SJSA1 (cell line): ENCODE measurements at regions not wholly inside any gene's neighbourhood (a gene's known extent, or its start where the extent isn't known, plus 50 kb on each side); places are given as distances from the start of the nearest gene placed in this dataset.

Experiments
- DNase-seq, 2 experiments: peaks; one replicate each; pipeline ENCODE4 v3.0.0-alpha.2; 2015 to 2020; ENCODE audit warnings: low spot score in 2 of 2, low read depth in 1 of 2
- H3K27ac ChIP-seq: fragments of 250-450 bp; sonication (Bioruptor Pico); 2 replicates; pipeline ENCODE4 v1.5.1; 2020; ENCODE audit warnings: mild to moderate bottlenecking, moderate library complexity
- H3K27me3 ChIP-seq: fragments of 250-450 bp; sonication (Bioruptor Pico); replicated peaks from 2 replicates; pipeline ENCODE4 v1.5.1; 2020; ENCODE audit warnings: mild to moderate bottlenecking, moderate library complexity
- H3K36me3 ChIP-seq: fragments of 250-450 bp; sonication (Bioruptor Pico); 2 replicates; pipeline ENCODE4 v1.5.1; 2020; ENCODE audit warnings: mild to moderate bottlenecking
- H3K4me1 ChIP-seq: fragments of 250-450 bp; sonication (Bioruptor Pico); replicated peaks from 2 replicates; pipeline ENCODE4 v1.6.1; 2021; ENCODE audit warnings: mild to moderate bottlenecking
- H3K4me3 ChIP-seq: fragments of 250-450 bp; sonication (Bioruptor Pico); 2 replicates; pipeline ENCODE4 v1.5.1; 2020; ENCODE audit warnings: mild to moderate bottlenecking
- H3K9me3 ChIP-seq: fragments of 250-450 bp; sonication (Bioruptor Pico); replicated peaks from 2 replicates; pipeline ENCODE4 v1.5.1; 2020; ENCODE audit warnings: mild to moderate bottlenecking

DNA sequence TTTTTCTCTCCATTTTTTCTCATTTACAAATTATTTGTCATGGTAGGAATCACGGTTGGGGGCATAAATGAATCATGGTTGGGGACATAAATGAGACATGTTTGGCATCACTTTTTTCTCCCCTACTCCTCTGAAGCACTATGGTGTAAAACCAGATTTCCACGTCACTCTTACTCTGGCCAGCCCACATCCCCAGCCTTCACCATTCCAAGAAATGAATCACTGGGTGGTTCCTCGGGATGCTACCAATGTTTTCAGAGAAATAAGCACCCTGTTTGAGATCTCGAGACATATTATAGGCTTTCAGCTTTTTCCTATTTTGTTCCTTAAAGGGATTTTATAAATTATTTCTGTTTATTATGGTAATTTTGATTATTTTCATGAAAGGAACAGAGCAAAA is 155.0 kb upstream of the SLC8A1 start:
- Histone ChIP-seq H3K9me3 (no peaks in the 10 kb centered on the region), H3K27me3 (no peaks in the 10 kb centered on the region; the same call in 1 of the 2 replicates), H3K4me3 (no peak overlapping the region), H3K36me3 (no peaks in the 10 kb centered on the region), H3K4me1 (no peaks in the 10 kb centered on the region), H3K27ac (no peak overlapping the region)
- no peak for DNase-seq

DNA sequence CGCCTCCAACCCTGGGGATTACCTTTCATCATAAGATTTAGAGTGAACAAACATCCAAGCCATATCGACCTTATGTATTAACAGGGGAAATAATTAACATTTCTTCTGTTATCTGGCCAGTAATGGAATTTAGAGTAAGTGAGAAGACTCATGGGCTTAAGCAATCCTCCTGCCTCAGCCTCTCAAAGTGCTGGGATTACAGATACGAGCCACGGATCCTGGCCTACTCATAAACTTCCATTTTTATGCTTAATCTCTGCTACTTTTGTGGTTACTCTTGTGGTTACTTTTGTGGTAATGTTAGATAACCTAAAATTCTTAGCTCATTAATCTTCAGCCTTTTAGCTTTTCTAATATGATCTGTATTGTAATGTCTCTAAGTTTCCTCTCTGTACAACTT is 159.3 kb upstream of the SLC8A1 start:
- Histone ChIP-seq H3K4me3 (no peak overlapping the region), H3K9me3 (no peaks in the 10 kb centered on the region), H3K27me3 (no peaks in the 10 kb centered on the region; the same call in 1 of the 2 replicates), H3K27ac (no peak overlapping the region), H3K4me1 (no peaks in the 10 kb centered on the region), H3K36me3 (no peaks in the 10 kb centered on the region)
- no peak for DNase-seq

DNA sequence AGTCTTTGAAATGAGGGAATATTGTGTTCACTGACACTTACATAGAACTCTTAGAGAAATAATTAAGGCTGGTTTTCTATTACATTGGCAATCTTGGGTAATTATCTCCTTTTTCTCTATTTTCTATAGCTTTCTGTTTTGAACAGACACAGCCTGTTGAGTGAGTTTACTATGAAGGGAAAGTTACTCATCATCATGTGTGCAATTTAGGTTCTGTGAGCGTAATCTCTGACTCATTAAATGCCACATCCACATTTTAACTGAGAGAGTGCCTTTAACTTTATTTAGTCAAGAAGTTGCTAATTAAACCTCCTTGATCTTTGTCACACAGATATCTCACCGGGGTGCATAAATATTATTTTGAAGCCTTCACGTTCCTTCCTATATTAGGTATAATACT is 174.0 kb upstream of the SLC8A1 start:
- H3K27me3 ChIP-seq, result no peaks in the 10 kb centered on the region; the same call in 1 of the 2 replicates
- H3K4me3 ChIP-seq, result no peak overlapping the region
- no peak for DNase-seq
- H3K27ac ChIP-seq, result no peak overlapping the region
- H3K36me3 ChIP-seq, result no peaks in the 10 kb centered on the region
- no peaks in the 10 kb centered on the region for H3K4me1 ChIP-seq
- no peaks in the 10 kb centered on the region for H3K9me3 ChIP-seq

DNA sequence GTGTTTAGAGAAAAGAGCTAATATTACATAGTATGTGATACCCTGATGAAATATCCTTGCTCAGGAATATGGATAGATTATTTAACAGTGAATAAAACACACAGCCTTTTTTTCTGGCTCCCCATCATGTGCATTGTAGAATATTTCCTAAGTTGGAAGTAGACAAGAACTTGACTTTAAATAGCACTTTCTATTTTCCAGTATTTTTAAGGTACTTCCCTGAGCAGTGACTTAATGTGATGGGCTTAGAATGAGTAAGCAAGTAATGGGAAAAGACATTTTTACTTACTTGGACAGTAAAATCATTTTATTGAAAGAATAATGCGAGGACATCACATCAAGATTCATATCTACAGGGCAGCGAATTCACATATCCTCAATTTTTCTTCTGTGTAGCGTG is 176.7 kb upstream of the SLC8A1 start:
- no peak overlapping the region for H3K4me3 ChIP-seq
- no peak for DNase-seq
- H3K27ac ChIP-seq, result no peak overlapping the region
- H3K9me3 ChIP-seq, result no peaks in the 10 kb centered on the region
- no peaks in the 10 kb centered on the region for H3K36me3 ChIP-seq
- H3K4me1 ChIP-seq, result no peaks in the 10 kb centered on the region
- no peaks in the 10 kb centered on the region; the same call in 1 of the 2 replicates for H3K27me3 ChIP-seq

DNA sequence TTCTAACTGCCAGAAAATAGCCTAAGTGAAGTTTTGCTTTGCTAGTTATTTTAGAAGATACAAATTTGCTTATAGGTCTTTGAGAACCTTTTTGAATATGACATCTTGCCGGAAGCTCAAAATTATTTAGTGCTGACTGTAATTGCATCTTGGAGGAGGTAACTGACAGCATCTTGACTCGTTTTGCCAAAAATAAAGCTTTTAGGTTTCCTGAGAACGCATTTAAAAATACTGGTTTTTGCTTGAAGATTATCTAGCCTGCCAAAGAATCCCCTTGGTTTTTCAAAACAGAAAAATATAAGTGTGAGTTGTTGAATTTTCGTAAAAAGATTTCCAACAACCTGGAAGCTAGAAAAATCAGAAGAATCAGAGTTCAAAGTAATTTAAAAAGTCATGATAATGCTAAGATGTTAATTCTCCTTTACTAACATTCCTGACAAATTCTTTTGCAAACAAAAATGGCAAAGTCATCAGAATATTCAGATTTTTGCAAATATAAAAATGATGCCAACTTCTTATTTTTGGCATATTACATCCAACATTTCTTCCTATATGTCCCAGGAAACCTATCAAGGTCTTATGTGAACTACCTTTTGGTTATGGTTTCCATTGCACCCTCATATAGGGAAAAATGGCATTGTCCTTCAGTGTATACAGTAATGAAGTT is 178.0 kb upstream of the SLC8A1 start:
- H3K27ac ChIP-seq, result no peak overlapping the region
- no peak for DNase-seq
- no peaks in the 10 kb centered on the region for H3K36me3 ChIP-seq
- no peaks in the 10 kb centered on the region for H3K4me1 ChIP-seq
- H3K9me3 ChIP-seq, result no peaks in the 10 kb centered on the region
- H3K27me3 ChIP-seq, result peaks cover 3% of the 10 kb centered on the region
- no peak overlapping the region for H3K4me3 ChIP-seq

DNA sequence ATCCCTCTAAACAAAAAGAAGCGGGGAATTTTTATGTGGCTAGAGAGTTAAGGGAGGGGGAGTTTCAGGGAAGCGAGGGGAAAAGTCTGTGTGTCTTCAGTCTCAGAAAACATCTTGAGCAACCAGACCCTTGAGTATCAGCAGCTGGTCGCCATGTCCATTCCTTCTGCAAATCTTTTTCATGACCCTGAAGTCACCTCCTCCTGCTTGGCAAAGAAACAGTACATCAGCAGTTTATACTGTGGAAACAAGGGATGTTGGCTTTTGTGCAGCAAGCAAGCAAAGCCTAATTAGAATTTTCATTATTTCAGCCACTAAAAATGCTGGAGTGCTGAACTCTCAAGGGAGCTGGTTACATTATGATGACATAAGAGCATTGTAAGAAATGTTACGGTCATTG is 187.4 kb upstream of the SLC8A1 start:
- no peak overlapping the region for H3K27ac ChIP-seq
- no peaks in the 10 kb centered on the region for H3K4me1 ChIP-seq
- H3K9me3 ChIP-seq, result no peaks in the 10 kb centered on the region
- H3K4me3 ChIP-seq, result no peak overlapping the region
- no peak for DNase-seq
- H3K36me3 ChIP-seq, result no peaks in the 10 kb centered on the region
- peaks cover 6% of the 10 kb centered on the region; the same call in 1 of the 2 replicates for H3K27me3 ChIP-seq

DNA sequence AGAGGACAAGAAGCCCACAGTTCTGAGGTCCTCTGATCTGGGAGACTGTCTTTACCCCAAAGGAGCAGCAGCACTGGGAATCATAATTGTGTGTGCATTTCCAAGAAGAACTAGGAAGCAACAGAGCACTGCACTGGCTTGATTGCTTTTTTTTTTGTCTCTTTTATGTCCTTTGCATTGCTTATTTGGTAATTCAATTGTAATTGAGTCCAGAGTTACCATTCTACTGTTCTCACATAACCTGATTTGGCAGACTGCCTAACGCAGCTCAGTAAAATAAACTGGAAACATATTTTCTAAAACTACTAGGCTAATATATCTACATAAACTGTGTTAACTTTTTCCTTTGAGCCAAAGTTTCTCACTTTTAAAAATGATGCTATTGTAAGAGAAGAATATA is 190.3 kb upstream of the SLC8A1 start:
- DNase-seq, result no peak
- H3K9me3 ChIP-seq, result no peaks in the 10 kb centered on the region
- no peak overlapping the region for H3K27ac ChIP-seq
- H3K27me3 ChIP-seq, result 0 out of 2 replicates have a peak, but pooled peaks cover 5% of the 10 kb centered on the region
- no peaks in the 10 kb centered on the region for H3K36me3 ChIP-seq
- no peaks in the 10 kb centered on the region for H3K4me1 ChIP-seq
- H3K4me3 ChIP-seq, result no peak overlapping the region

DNA sequence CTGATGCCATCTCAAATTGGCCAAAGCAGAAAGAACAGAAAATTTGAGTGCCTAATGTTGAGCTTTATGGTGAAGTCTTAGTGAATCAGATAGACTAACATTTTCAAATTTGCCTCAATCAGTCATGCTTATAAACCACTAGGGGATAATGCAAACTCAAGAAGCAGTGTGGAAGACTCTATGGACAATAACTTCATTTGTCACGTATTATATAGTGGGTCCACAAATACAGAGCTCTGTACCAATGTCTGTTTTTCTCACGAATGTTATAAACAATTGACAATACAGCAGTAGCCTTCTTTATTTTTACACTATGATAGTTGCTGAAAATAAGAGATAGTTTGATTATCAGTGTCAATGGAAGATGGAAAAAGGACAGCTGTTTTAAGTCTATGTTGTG is 190.8 kb upstream of the SLC8A1 start:
- no peak for DNase-seq
- H3K27ac ChIP-seq, result no peak overlapping the region
- H3K9me3 ChIP-seq, result no peaks in the 10 kb centered on the region
- H3K4me1 ChIP-seq, result no peaks in the 10 kb centered on the region
- H3K4me3 ChIP-seq, result no peak overlapping the region
- 0 out of 2 replicates have a peak, but pooled peaks cover 5% of the 10 kb centered on the region for H3K27me3 ChIP-seq
- no peaks in the 10 kb centered on the region for H3K36me3 ChIP-seq

DNA sequence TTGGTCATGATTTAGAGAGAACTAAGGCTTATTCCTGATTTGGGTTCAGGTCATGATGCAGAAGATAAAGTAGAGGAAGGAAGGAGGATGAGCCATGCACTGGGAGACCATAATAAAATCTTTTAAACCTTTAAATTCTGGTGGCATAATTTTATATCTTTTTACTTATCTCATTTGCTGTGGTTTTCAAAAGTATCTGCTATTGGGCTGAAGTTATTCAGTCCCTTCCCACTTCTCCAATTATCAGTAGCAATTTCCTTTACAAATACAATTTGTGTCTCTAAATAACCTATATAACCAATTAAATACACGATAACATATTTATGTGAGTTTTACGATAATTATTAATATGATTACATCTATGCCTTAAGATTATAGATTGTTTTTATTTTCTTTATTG is 194.8 kb upstream of the SLC8A1 start:
- no peak for DNase-seq
- no peaks in the 10 kb centered on the region for H3K36me3 ChIP-seq
- no peaks in the 10 kb centered on the region for H3K9me3 ChIP-seq
- H3K4me3 ChIP-seq, result no peak overlapping the region
- H3K27ac ChIP-seq, result no peak overlapping the region
- 0 out of 2 replicates have a peak, but pooled peaks cover 8% of the 10 kb centered on the region for H3K27me3 ChIP-seq
- H3K4me1 ChIP-seq, result no peaks in the 10 kb centered on the region

DNA sequence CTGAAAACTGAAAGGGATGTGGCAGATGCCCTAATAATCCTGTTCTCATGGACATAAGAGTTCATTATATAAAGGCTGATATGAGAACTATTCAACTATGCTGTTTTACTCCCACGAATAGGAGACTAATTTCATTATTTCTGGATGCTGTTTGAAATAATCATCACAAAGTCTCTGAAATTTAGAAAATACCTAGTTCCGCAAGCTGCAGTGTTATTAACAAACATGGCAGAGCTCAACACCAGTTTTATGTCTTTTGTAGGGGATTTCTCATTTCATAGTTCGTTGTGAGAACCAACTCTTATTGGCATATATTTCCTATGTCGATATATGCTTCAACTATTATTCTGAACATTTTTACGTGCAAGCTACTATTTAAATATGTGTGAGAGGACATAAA is 200.3 kb upstream of the SLC8A1 start:
- H3K27ac ChIP-seq, result no peak overlapping the region
- H3K27me3 ChIP-seq, result 0 out of 2 replicates have a peak, but pooled peaks cover 3% of the 10 kb centered on the region
- no peaks in the 10 kb centered on the region for H3K4me1 ChIP-seq
- H3K9me3 ChIP-seq, result no peaks in the 10 kb centered on the region
- H3K36me3 ChIP-seq, result no peaks in the 10 kb centered on the region
- no peak for DNase-seq
- H3K4me3 ChIP-seq, result no peak overlapping the region

DNA sequence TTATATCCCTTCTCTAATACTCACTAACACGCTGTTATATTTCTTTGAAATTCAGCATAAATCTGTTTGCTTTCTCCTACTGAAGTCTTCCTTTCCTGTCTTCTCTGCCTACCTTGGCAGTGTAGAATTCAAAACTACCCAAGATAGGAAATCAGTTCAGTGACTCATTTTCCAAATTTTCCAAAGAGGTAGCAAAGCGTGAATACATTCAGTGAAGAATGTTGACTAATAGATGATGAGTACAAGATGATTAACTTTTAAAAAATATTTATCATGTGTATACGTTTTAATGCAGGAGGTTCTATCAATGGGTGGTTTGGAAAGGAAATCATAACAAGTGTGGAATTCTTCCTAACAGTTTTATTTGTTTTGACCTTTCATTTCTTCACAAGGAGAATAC is 201.9 kb upstream of the SLC8A1 start:
- Histone ChIP-seq H3K9me3 (no peaks in the 10 kb centered on the region), H3K27ac (no peak overlapping the region), H3K4me1 (no peaks in the 10 kb centered on the region), H3K4me3 (no peak overlapping the region), H3K36me3 (no peaks in the 10 kb centered on the region), H3K27me3 (0 out of 2 replicates have a peak, but pooled peaks cover 3% of the 10 kb centered on the region)
- DNase-seq, result no peak

DNA sequence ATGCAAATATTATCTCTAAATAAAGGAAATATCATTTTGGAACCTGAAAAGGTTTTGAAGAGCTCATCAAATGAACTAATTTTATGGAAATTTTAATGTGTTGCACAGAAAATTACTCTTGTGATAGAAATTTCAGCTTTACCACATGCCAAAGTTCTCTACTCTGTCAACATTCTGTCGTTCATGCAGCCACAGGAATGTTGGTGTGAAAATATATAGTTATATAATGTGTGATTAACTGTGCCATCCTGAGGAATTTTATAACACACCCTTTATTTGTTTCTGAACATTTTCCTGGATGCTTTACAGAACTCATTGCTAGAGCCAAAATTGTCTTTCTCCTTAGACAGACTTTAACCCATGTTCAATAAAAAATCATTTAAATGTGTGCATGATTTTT is 202.5 kb upstream of the SLC8A1 start:
- H3K36me3 ChIP-seq, result no peaks in the 10 kb centered on the region
- no peak overlapping the region for H3K4me3 ChIP-seq
- no peak overlapping the region for H3K27ac ChIP-seq
- H3K27me3 ChIP-seq, result 0 out of 2 replicates have a peak, but pooled peaks cover 3% of the 10 kb centered on the region
- no peaks in the 10 kb centered on the region for H3K4me1 ChIP-seq
- DNase-seq, result no peak
- H3K9me3 ChIP-seq, result no peaks in the 10 kb centered on the region

DNA sequence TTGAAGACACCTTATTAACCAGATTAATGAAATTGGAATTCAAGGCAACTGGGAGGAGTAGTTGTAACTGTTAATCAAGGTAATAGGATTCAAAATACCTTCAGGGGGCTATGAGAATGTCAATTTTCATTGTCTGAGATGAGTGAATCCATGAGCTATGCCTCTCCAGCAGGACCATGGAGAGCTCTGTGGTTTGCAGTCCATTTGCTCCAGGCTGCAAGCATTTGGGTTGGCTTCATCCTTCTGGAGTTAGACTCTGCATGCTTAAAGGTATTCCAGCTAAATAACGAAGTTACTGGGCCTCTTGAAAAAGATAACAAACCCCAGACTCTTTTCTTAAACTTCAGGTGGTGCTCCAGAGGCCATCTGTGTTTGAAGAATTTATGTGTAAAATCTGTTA is 207.1 kb upstream of the SLC8A1 start:
- DNase-seq, result no peak
- Histone ChIP-seq H3K9me3 (no peaks in the 10 kb centered on the region), H3K27ac (no peak overlapping the region), H3K4me1 (no peaks in the 10 kb centered on the region), H3K27me3 (no peaks in the 10 kb centered on the region; the same call in 1 of the 2 replicates), H3K36me3 (no peaks in the 10 kb centered on the region), H3K4me3 (no peak overlapping the region)

DNA sequence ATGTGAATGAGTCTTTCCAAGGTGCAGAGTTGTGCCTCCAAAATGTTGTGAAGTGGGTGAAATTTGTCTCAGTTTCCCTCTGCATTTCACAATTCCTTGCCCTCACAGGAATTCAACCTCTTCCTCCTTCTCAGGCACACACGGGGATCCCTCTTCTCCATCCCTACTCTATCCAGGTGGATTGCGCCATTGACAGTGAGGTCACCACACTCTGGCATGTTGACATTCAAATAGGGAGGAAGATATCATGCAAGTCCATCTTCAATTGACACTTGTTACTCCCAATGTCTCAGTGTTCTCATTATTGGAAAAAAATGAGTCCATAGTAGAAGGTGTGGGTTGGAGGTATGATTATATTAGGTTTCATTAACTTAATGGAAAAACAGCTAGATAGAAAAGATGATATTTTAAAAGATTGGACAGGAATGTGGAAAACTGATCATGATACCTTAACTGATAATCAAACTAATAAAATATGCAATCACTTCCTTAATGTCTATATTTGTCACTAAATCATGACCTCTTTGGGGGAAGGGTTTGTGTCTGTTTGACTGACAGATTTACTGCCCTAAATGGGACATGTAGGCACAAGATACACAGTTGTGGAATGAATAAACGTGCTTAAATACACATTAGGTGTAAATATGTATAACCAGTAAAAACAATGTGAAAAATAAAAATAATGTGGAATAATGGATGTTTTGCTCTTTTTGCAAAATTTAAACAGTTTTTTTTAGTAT is 213.8 kb upstream of the SLC8A1 start:
- DNase-seq, result no peak
- no peak overlapping the region for H3K4me3 ChIP-seq
- no peaks in the 10 kb centered on the region; the same call in none of the 2 replicates for H3K27me3 ChIP-seq
- no peak overlapping the region for H3K27ac ChIP-seq
- no peaks in the 10 kb centered on the region for H3K9me3 ChIP-seq
- H3K36me3 ChIP-seq, result no peaks in the 10 kb centered on the region
- H3K4me1 ChIP-seq, result no peaks in the 10 kb centered on the region
